HepG2 (cell line): ENCODE measurements at regions not wholly inside any gene's neighbourhood (a gene's known extent, or its start where the extent isn't known, plus 50 kb on each side); places are given as distances from the start of the nearest gene placed in this dataset.

ENCODE experiments used
- CSRNP1 ChIP-seq: sonication (generic); formaldehyde crosslinking; IDR thresholded peaks from 2 replicates; pipeline ENCODE4 v1.8.1; 2023; ENCODE audit warnings: mild to moderate bottlenecking, missing genetic modification reagents
- CTCF ChIP-seq: sonication (generic); formaldehyde crosslinking; IDR thresholded peaks from 2 replicates; pipeline ENCODE4 v1.5.0; 2020; ENCODE audit warnings: mild to moderate bottlenecking, missing genetic modification reagents, moderate library complexity
- EP300 ChIP-seq, 3 experiments: sonication (generic) in 1 of 3; formaldehyde crosslinking in 1 of 3; IDR thresholded peaks; 2 replicates each; pipeline versions ENCODE4 v1.5.1 to v1.6.1; 2011 to 2020; ENCODE audit warnings: low read depth in 2 of 3, low read length in 2 of 3, borderline replicate concordance in 1 of 3, improper control_type of control experiment in 1 of 3, mild to moderate bottlenecking in 1 of 3, missing genetic modification reagents in 1 of 3, moderate library complexity in 1 of 3
- ESRRA ChIP-seq: sonication (generic); formaldehyde crosslinking; IDR thresholded peaks from 2 replicates; pipeline ENCODE4 v1.5.1; 2020; ENCODE audit warnings: mild to moderate bottlenecking, low read depth, missing genetic modification reagents
- EZH2 ChIP-seq: conservative IDR thresholded peaks from 2 replicates; pipeline ENCODE4 v1.6.1; 2012; ENCODE audit warnings: mild to moderate bottlenecking, low read depth, low read length, moderate library complexity
- GPBP1L1 ChIP-seq: sonication (generic); formaldehyde crosslinking; IDR thresholded peaks from 2 replicates; pipeline ENCODE4 v1.5.0; 2020; ENCODE audit warnings: mild to moderate bottlenecking, missing genetic modification reagents
- MIER2 ChIP-seq: IDR thresholded peaks from 2 replicates; pipeline ENCODE4 v1.6.1; 2016; ENCODE audit warnings: missing biosample characterization, missing genetic modification reagents
- MYNN ChIP-seq: sonication (generic); formaldehyde crosslinking; IDR thresholded peaks from 2 replicates; pipeline ENCODE4 v1.4.0; 2020; ENCODE audit warnings: mild to moderate bottlenecking, low read depth, missing genetic modification reagents
- POLR2A ChIP-seq, 2 experiments: IDR thresholded peaks; 2 replicates each; pipeline ENCODE4 v1.6.1; 2011; ENCODE audit warnings: low read depth in 2 of 2, low read length in 2 of 2, mild to moderate bottlenecking in 1 of 2, moderate library complexity in 1 of 2; ENCODE audit not compliant: insufficient read depth in 1 of 2
- SMC3 ChIP-seq: IDR thresholded peaks from 2 replicates; pipeline ENCODE4 v1.6.1; 2011; ENCODE audit warnings: low read length, improper control_type of control experiment
- THAP9 ChIP-seq: sonication (generic); formaldehyde crosslinking; IDR thresholded peaks from 2 replicates; pipeline ENCODE4; 2020; ENCODE audit warnings: missing genetic modification reagents, mild to moderate bottlenecking, borderline replicate concordance
- ZNF124 ChIP-seq: sonication (generic); formaldehyde crosslinking; IDR thresholded peaks from 2 replicates; pipeline ENCODE4 v1.4.0; 2020; ENCODE audit warnings: missing genetic modification reagents
- ZNF501 ChIP-seq: sonication (generic); formaldehyde crosslinking; IDR thresholded peaks from 2 replicates; pipeline ENCODE4 v1.5.1; 2020; ENCODE audit warnings: mild to moderate bottlenecking, moderate library complexity, missing genetic modification reagents
- ZNF780A ChIP-seq: sonication (generic); formaldehyde crosslinking; IDR thresholded peaks from 2 replicates; pipeline ENCODE4 v1.8.0; 2022; ENCODE audit warnings: mild to moderate bottlenecking, missing genetic modification reagents, moderate library complexity

GRCh38 chr20:59512651-59513050, 91.7 kb upstream of the PHACTR3 start:
- no peak for TF ChIP-seq MYNN (CRISPR knock-in tag)
- no peak for TF ChIP-seq CTCF
- TF ChIP-seq POLR2A (IDR thresholded peaks at IDR 0.05; ENCODE audit: insufficient read depth in 1 of 2, low read depth in 2 of 2, low read length in 2 of 2): no peak
- no peak for TF ChIP-seq GPBP1L1 (CRISPR knock-in tag)
- no peak for TF ChIP-seq MIER2 (CRISPR knock-in tag)
- no peak for TF ChIP-seq SMC3
- TF ChIP-seq EP300 (IDR thresholded peaks at IDR 0.05; ENCODE audit: low read depth in 2 of 2, low read length in 2 of 2): no peak
- TF ChIP-seq EP300 (CRISPR knock-in tag; IDR thresholded peaks at IDR 0.05; ENCODE audit: borderline replicate concordance): no peak
- TF ChIP-seq ESRRA (CRISPR knock-in tag): no peak
- TF ChIP-seq EZH2: no peak
- TF ChIP-seq THAP9: no peak
- no peak for TF ChIP-seq ZNF124 (CRISPR knock-in tag)
- no peak for TF ChIP-seq CSRNP1 (CRISPR knock-in tag)
- TF ChIP-seq ZNF780A (CRISPR knock-in tag): no peak
- no peak for TF ChIP-seq ZNF501 (CRISPR knock-in tag)
